CD4-positive, alpha-beta memory T cell (primary cell): ENCODE measurements at regions not wholly inside any gene's neighbourhood (a gene's known extent, or its start where the extent isn't known, plus 50 kb on each side); places are given as distances from the start of the nearest gene placed in this dataset.
A peak's percentile ranks its signal among the peaks of the same experiment; 100 is the strongest.

Source experiments
- CTCF ChIA-PET: fragments of 350-600 bp; sonication (Branson Sonifier 250); formaldehyde crosslinking; loops from one replicate; lab custom pipeline; 2021; ENCODE audit warnings: inconsistent platforms; ENCODE audit not compliant: partially characterized antibody; lab: Charles Lee
- POLR2A ChIA-PET: fragments of 350-600 bp; sonication (Branson Sonifier 250); formaldehyde crosslinking; loops from one replicate; lab custom pipeline; 2021; ENCODE audit not compliant: partially characterized antibody; lab: Charles Lee
- DNase-seq, 5 donors: peaks; one replicate each; pipeline versions ENCODE4 v3.0.0 to v3.0.0-alpha.2; 2020 to 2022; ENCODE audit warnings: mixed read lengths in 1 of 5
- H3K27ac ChIP-seq: one replicate; pipeline ENCODE4 v1.7.0; 2013; ENCODE audit warnings: low read depth, low read length
- H3K27me3 ChIP-seq: 2 replicates; pipeline ENCODE4 v1.7.0; 2013; ENCODE audit warnings: mild to moderate bottlenecking, low read length, moderate library complexity; ENCODE audit not compliant: insufficient read depth
- H3K36me3 ChIP-seq: 2 replicates; pipeline ENCODE4 v1.7.0; 2013; ENCODE audit warnings: mild to moderate bottlenecking, low read length, moderate library complexity; ENCODE audit not compliant: insufficient read depth
- H3K4me1 ChIP-seq: 2 replicates; pipeline ENCODE4 v1.7.0; 2013; ENCODE audit warnings: mild to moderate bottlenecking, low read length, moderate library complexity; ENCODE audit not compliant: insufficient read depth
- H3K4me3 ChIP-seq, 2 donors: one replicate each; pipeline ENCODE4 v1.7.0; 2013; ENCODE audit warnings: low read length in 2 of 2, mild to moderate bottlenecking in 1 of 2
- H3K9me3 ChIP-seq, 2 donors: one replicate each; pipeline ENCODE4 v1.7.0; 2013; ENCODE audit warnings: low read length in 2 of 2, control low read depth in 1 of 2; ENCODE audit not compliant: control insufficient read depth in 1 of 2
- H3K27ac Mint-ChIP-seq, 7 donors: one replicate each; pipeline ENCODE4 v1.8.0; 2020 to 2021; ENCODE audit warnings: mixed read lengths in 7 of 7, mild to moderate bottlenecking in 6 of 7, inconsistent platforms in 3 of 7, moderate library complexity in 3 of 7
- H3K27me3 Mint-ChIP-seq, 2 donors: one replicate each; pipeline ENCODE4 v1.8.0; 2020 to 2021; ENCODE audit warnings: mixed read lengths in 2 of 2
- H3K36me3 Mint-ChIP-seq, 2 donors: one replicate each; pipeline ENCODE4 v1.8.0; 2020 to 2021; ENCODE audit warnings: mixed read lengths in 2 of 2, inconsistent platforms in 1 of 2, mild to moderate bottlenecking in 1 of 2
- H3K4me1 Mint-ChIP-seq, 4 donors: one replicate each; pipeline ENCODE4 v1.8.0; 2020 to 2021; ENCODE audit warnings: mixed read lengths in 4 of 4, mild to moderate bottlenecking in 1 of 4
- H3K4me3 Mint-ChIP-seq, 8 donors: one replicate each; pipeline ENCODE4 v1.8.0; 2020 to 2021; ENCODE audit warnings: mixed read lengths in 8 of 8, mild to moderate bottlenecking in 7 of 8, moderate library complexity in 6 of 8, inconsistent platforms in 3 of 8
- H3K9me3 Mint-ChIP-seq, 8 donors: one replicate each; pipeline ENCODE4 v1.8.0; 2020 to 2021; ENCODE audit warnings: mixed read lengths in 8 of 8, mild to moderate bottlenecking in 5 of 8, inconsistent platforms in 3 of 8, moderate library complexity in 1 of 8
- intact Hi-C: fragments of 100-400 bp; cut with micrococcal nuclease; formaldehyde crosslinking; loops from one replicate; pipeline ENCODE4 v1.15.1; 2023

- H3K9me3 Mint-ChIP-seq, result peaks cover 0 to 3% (median 0%) of the 10 kb centered on the region in 8 donors
- no peak overlapping the region for H3K4me3 ChIP-seq
- peaks cover 0 to 4% (median 2%) of the 10 kb centered on the region in 4 donors for H3K4me1 Mint-ChIP-seq
- no peak for DNase-seq
- H3K36me3 ChIP-seq, result no peaks in the 10 kb centered on the region
- no peaks in the 10 kb centered on the region for H3K4me1 ChIP-seq
- POLR2A ChIA-PET, result no interaction called here
- H3K27me3 Mint-ChIP-seq, result peaks cover 7 to 30% of the 10 kb centered on the region in 2 donors
- no peaks in the 10 kb centered on the region for H3K9me3 ChIP-seq
- no peak overlapping the region for H3K27ac ChIP-seq
- CTCF ChIA-PET, result no interaction called here
- H3K36me3 Mint-ChIP-seq, result no peaks in the 10 kb centered on the region
- H3K4me3 Mint-ChIP-seq, result peak overlapping the region in 1 of 8 donors; percentile 27
- intact Hi-C loops, result no loop called here
- no peak overlapping the region for H3K27ac Mint-ChIP-seq
- H3K27me3 ChIP-seq, result no peaks in the 10 kb centered on the region
Observed at GRCh38 chr11:116189408-116190170, 583.2 kb downstream of the BUD13 start.

GRCh38 chr11:116188350-116188749 lies 584.4 kb downstream of the BUD13 start:
- H3K4me1 ChIP-seq, result no peaks in the 10 kb centered on the region
- H3K4me1 Mint-ChIP-seq, result peaks cover 0 to 1% (median 0%) of the 10 kb centered on the region in 4 donors
- ChIA-PET CTCF (no interaction called here), POLR2A (no interaction called here)
- H3K27ac ChIP-seq, result no peak overlapping the region
- DNase-seq, result no peak
- no peak overlapping the region for H3K4me3 Mint-ChIP-seq
- no peaks in the 10 kb centered on the region for H3K36me3 ChIP-seq
- H3K27me3 Mint-ChIP-seq, result peaks cover 5 to 27% of the 10 kb centered on the region in 2 donors
- intact Hi-C loops, result no loop called here
- no peaks in the 10 kb centered on the region for H3K36me3 Mint-ChIP-seq
- H3K9me3 Mint-ChIP-seq, result peaks cover 0 to 3% (median 0%) of the 10 kb centered on the region in 8 donors
- H3K27me3 ChIP-seq, result no peaks in the 10 kb centered on the region
- H3K27ac Mint-ChIP-seq, result no peak overlapping the region
- H3K9me3 ChIP-seq, result no peaks in the 10 kb centered on the region
- no peak overlapping the region for H3K4me3 ChIP-seq

GRCh38 chr11:116187026-116187425 lies 585.8 kb downstream of the BUD13 start:
- Mint-ChIP-seq H3K4me3 (no peak overlapping the region), H3K4me1 (no peaks in the 10 kb centered on the region), H3K27me3 (peaks cover 2 to 21% of the 10 kb centered on the region in 2 donors), H3K36me3 (no peaks in the 10 kb centered on the region), H3K27ac (no peak overlapping the region), H3K9me3 (peaks cover 0 to 3% (median 0%) of the 10 kb centered on the region in 8 donors)
- Histone ChIP-seq H3K9me3 (no peaks in the 10 kb centered on the region), H3K4me1 (no peaks in the 10 kb centered on the region), H3K36me3 (no peaks in the 10 kb centered on the region), H3K4me3 (no peak overlapping the region), H3K27ac (no peak overlapping the region), H3K27me3 (no peaks in the 10 kb centered on the region)
- no peak for DNase-seq
- POLR2A ChIA-PET, result no interaction called here
- intact Hi-C loops, result no loop called here
- CTCF ChIA-PET, result no interaction called here

- intact Hi-C loops, result no loop called here
- no peaks in the 10 kb centered on the region for H3K36me3 ChIP-seq
- DNase-seq, result no peak
- ChIA-PET CTCF (no interaction called here), POLR2A (no interaction called here)
- H3K4me3 ChIP-seq, result no peak overlapping the region
- no peaks in the 10 kb centered on the region for H3K9me3 ChIP-seq
- no peaks in the 10 kb centered on the region for H3K27me3 ChIP-seq
- no peak overlapping the region for H3K27ac ChIP-seq
- Mint-ChIP-seq H3K4me3 (no peak overlapping the region), H3K4me1 (no peaks in the 10 kb centered on the region), H3K27me3 (peaks cover 2 to 14% of the 10 kb centered on the region in 2 donors), H3K27ac (no peak overlapping the region), H3K36me3 (no peaks in the 10 kb centered on the region), H3K9me3 (peaks cover 0 to 3% (median 0%) of the 10 kb centered on the region in 8 donors)
- H3K4me1 ChIP-seq, result no peaks in the 10 kb centered on the region
Observed at GRCh38 chr11:116185551-116185950, 587.2 kb downstream of the BUD13 start.

GRCh38 chr11:116184763-116185162 lies 588.0 kb downstream of the BUD13 start:
- Mint-ChIP-seq H3K36me3 (no peaks in the 10 kb centered on the region), H3K4me1 (no peaks in the 10 kb centered on the region), H3K9me3 (peaks cover 0 to 4% (median 0%) of the 10 kb centered on the region in 8 donors), H3K27ac (no peak overlapping the region), H3K4me3 (no peak overlapping the region), H3K27me3 (peaks cover 0 to 9% of the 10 kb centered on the region in 2 donors)
- H3K4me1 ChIP-seq, result no peaks in the 10 kb centered on the region
- CTCF ChIA-PET, result no interaction called here
- intact Hi-C loops, result no loop called here
- POLR2A ChIA-PET, result no interaction called here
- H3K27ac ChIP-seq, result no peak overlapping the region
- no peaks in the 10 kb centered on the region for H3K36me3 ChIP-seq
- no peak overlapping the region for H3K4me3 ChIP-seq
- no peaks in the 10 kb centered on the region for H3K9me3 ChIP-seq
- no peaks in the 10 kb centered on the region for H3K27me3 ChIP-seq
- DNase-seq, result no peak

GRCh38 chr11:116182356-116182966 lies 590.3 kb downstream of the BUD13 start:
- intact Hi-C loops, result no loop called here
- Mint-ChIP-seq H3K4me1 (no peaks in the 10 kb centered on the region), H3K27ac (no peak overlapping the region), H3K4me3 (no peak overlapping the region), H3K36me3 (no peaks in the 10 kb centered on the region), H3K27me3 (no peaks in the 10 kb centered on the region), H3K9me3 (peaks cover 0 to 4% (median 0%) of the 10 kb centered on the region in 8 donors)
- Histone ChIP-seq H3K4me3 (no peak overlapping the region), H3K27ac (no peak overlapping the region), H3K9me3 (no peaks in the 10 kb centered on the region), H3K36me3 (no peaks in the 10 kb centered on the region), H3K4me1 (no peaks in the 10 kb centered on the region), H3K27me3 (no peaks in the 10 kb centered on the region)
- ChIA-PET CTCF (no interaction called here), POLR2A (no interaction called here)
- no peak for DNase-seq

GRCh38 chr11:116180806-116181600 lies 591.8 kb downstream of the BUD13 start:
- Mint-ChIP-seq H3K27ac (no peak overlapping the region), H3K27me3 (peaks cover 0 to 4% of the 10 kb centered on the region in 2 donors), H3K36me3 (no peaks in the 10 kb centered on the region), H3K4me3 (no peak overlapping the region), H3K9me3 (peaks cover 0 to 4% (median 0%) of the 10 kb centered on the region in 8 donors), H3K4me1 (no peaks in the 10 kb centered on the region)
- ChIA-PET POLR2A (no interaction called here), CTCF (no interaction called here)
- H3K9me3 ChIP-seq, result no peaks in the 10 kb centered on the region
- no peaks in the 10 kb centered on the region for H3K4me1 ChIP-seq
- H3K27me3 ChIP-seq, result no peaks in the 10 kb centered on the region
- no peak for DNase-seq
- no peak overlapping the region for H3K27ac ChIP-seq
- H3K36me3 ChIP-seq, result no peaks in the 10 kb centered on the region
- intact Hi-C loops, result no loop called here
- H3K4me3 ChIP-seq, result no peak overlapping the region
